C4-2B (cell line): ENCODE measurements at regions not wholly inside any gene's neighbourhood (a gene's known extent, or its start where the extent isn't known, plus 50 kb on each side); places are given as distances from the start of the nearest gene placed in this dataset.

Experiments
- CTCF ChIP-seq: fragments of 450-650 bp; conservative IDR thresholded peaks from 2 replicates; pipeline ENCODE4 v1.5.1; 2017; ENCODE audit warnings: mild to moderate bottlenecking
- ZFX ChIP-seq: fragments of 450-650 bp; IDR thresholded peaks from 2 replicates; pipeline ENCODE4 v1.6.1; 2017

GRCh38 chr2:167353605-167354280 is 465.5 kb downstream of the XIRP2 start:
- TF ChIP-seq ZFX: no peak
- no peak for TF ChIP-seq CTCF
